HCT116 (cell line): ENCODE measurements at regions not wholly inside any gene's neighbourhood (a gene's known extent, or its start where the extent isn't known, plus 50 kb on each side); places are given as distances from the start of the nearest gene placed in this dataset.

Experiments
- ATAC-seq: fragments of 200-7000 bp; cut with Tn5 transposase; 2 replicates; pipeline ENCODE4 v1.9.1; 2020; ENCODE audit warnings: mild to moderate bottlenecking, moderate library complexity
- BruUV-seq: library from RNA; stranded (reverse); fragments of 400-500 nt; replicated peaks from 2 replicates; lab custom pipeline; 2021; lab: Mats Ljungman, UMichigan
- CTCF ChIA-PET: fragments of 300-600 bp; sonication (Branson Sonifier 250); formaldehyde crosslinking; loops from one replicate; lab custom pipeline; 2021; ENCODE audit warnings: antibody characterized with exemption; lab: Charles Lee
- POLR2A ChIA-PET: fragments of 300-600, 350-600 bp; sonication (Branson Sonifier 250); formaldehyde crosslinking; loops from one replicate; lab custom pipeline; 2021; ENCODE audit warnings: antibody characterized with exemption; lab: Charles Lee
- RAD21 ChIA-PET, 2 experiments: fragments of 300-600 bp; sonication (Branson Sonifier 250); formaldehyde crosslinking; loops; one replicate each; lab custom pipeline; 2023; ENCODE audit warnings: low total read pairs in 2 of 2; ENCODE audit not compliant: uncharacterized antibody in 2 of 2, unreplicated experiment in 2 of 2, low non-redundant PET in 1 of 2; lab: Charles Lee
- DNase-seq: peaks from one replicate; pipeline ENCODE4 v3.0.0-alpha.2; 2010; ENCODE audit warnings: low read depth, low spot score
- H2AFZ ChIP-seq: fragments of 200-600 bp; shearing (Covaris generic), sonication (generic); 2 replicates; pipeline ENCODE4 v1.6.1; 2017; ENCODE audit warnings: low read depth, mixed run types, mixed read lengths, antibody characterized with exemption, low read length; ENCODE audit not compliant: poor library complexity, severe bottlenecking
- H3K27ac ChIP-seq: 2 replicates; pipeline ENCODE4 v1.5.1; 2012; ENCODE audit warnings: low read depth, low read length
- H3K27me3 ChIP-seq: fragments of 200-600 bp; sonication (generic); 2 replicates; pipeline ENCODE4 v1.6.1; 2016; ENCODE audit warnings: mixed run types, low read length, mixed read lengths; ENCODE audit not compliant: insufficient read depth
- H3K36me3 ChIP-seq, 2 experiments: fragments of 200-500 bp in 1 of 2; fragments of 200-600 bp in 1 of 2; sonication (Bioruptor generic) in 1 of 2; sonication (generic) in 1 of 2; 2 replicates each; pipeline versions ENCODE4 v1.5.1 to v1.6.1; 2014 to 2016; ENCODE audit warnings: low read length in 2 of 2, inconsistent platforms in 1 of 2, mixed read lengths in 1 of 2, mixed run types in 1 of 2; ENCODE audit not compliant: insufficient read depth in 2 of 2, control insufficient read depth in 1 of 2
- H3K4me1 ChIP-seq, 2 experiments: fragments of 200-600 bp in 1 of 2; sonication (generic) in 1 of 2; 2 replicates each; pipeline versions ENCODE4 v1.5.1 to v1.6.1; 2012 to 2017; ENCODE audit warnings: low read length in 2 of 2, inconsistent platforms in 1 of 2, mild to moderate bottlenecking in 1 of 2, mixed read lengths in 1 of 2, mixed run types in 1 of 2, moderate library complexity in 1 of 2; ENCODE audit not compliant: insufficient read depth in 2 of 2, control insufficient read depth in 1 of 2
- H3K4me2 ChIP-seq: fragments of 200-600 bp; sonication (generic); 2 replicates; pipeline ENCODE4 v1.6.1; 2017; ENCODE audit warnings: mixed run types, low read length, mixed read lengths
- H3K4me3 ChIP-seq, 2 experiments: fragments of 200-600 bp in 1 of 2; sonication (generic) in 1 of 2; replicated peaks in 1 of 2; 2 replicates each; pipeline ENCODE4 v1.5.1; 2011 to 2016; ENCODE audit warnings: low read length in 2 of 2, control low read depth in 1 of 2, low read depth in 1 of 2, mild to moderate bottlenecking in 1 of 2, mixed read lengths in 1 of 2, mixed run types in 1 of 2
- H3K79me2 ChIP-seq: fragments of 200-600 bp; sonication (generic); 2 replicates; pipeline ENCODE4 v1.6.1; 2017; ENCODE audit warnings: mild to moderate bottlenecking, mixed run types, low read length, moderate library complexity, mixed read lengths; ENCODE audit not compliant: insufficient read depth
- H3K9ac ChIP-seq: fragments of 200-600 bp; sonication (generic); 2 replicates; pipeline ENCODE4 v1.6.1; 2016; ENCODE audit warnings: low read length, mixed read lengths
- H3K9me2 ChIP-seq: fragments of 200-600 bp; sonication (generic), shearing (Covaris generic); 2 replicates; pipeline ENCODE4 v1.6.1; 2017; ENCODE audit warnings: mixed run types, mild to moderate bottlenecking, moderate library complexity; ENCODE audit not compliant: insufficient read depth
- H3K9me3 ChIP-seq, 2 experiments: fragments of 200-500 bp in 1 of 2; fragments of 200-600 bp in 1 of 2; sonication (Bioruptor generic) in 1 of 2; sonication (generic) in 1 of 2; 2 replicates each; pipeline ENCODE4 v1.6.1; 2014 to 2017; ENCODE audit warnings: low read length in 2 of 2, mixed read lengths in 2 of 2, inconsistent platforms in 1 of 2, low read depth in 1 of 2, mild to moderate bottlenecking in 1 of 2, mixed run types in 1 of 2, moderate library complexity in 1 of 2; ENCODE audit not compliant: control insufficient read depth in 1 of 2, insufficient read depth in 1 of 2
- H4K20me1 ChIP-seq: fragments of 200-600 bp; sonication (generic), shearing (Covaris generic); 2 replicates; pipeline ENCODE4 v1.6.1; 2017; ENCODE audit warnings: mixed run types, mild to moderate bottlenecking, moderate library complexity; ENCODE audit not compliant: insufficient read depth
- EGR1 ChIP-seq: IDR thresholded peaks from 2 replicates; pipeline ENCODE4 v1.6.1; 2012; ENCODE audit warnings: low read depth
- ELF1 ChIP-seq: IDR thresholded peaks from 2 replicates; pipeline ENCODE4 v1.6.1; 2012; ENCODE audit warnings: low read depth, borderline replicate concordance
- EZH2phosphoT487 ChIP-seq: fragments of 200-600 bp; IDR thresholded peaks from 2 replicates; pipeline ENCODE4 v1.6.1; 2018; ENCODE audit warnings: antibody characterized with exemption, borderline replicate concordance
- FOSL1 ChIP-seq: IDR thresholded peaks from 2 replicates; pipeline ENCODE4 v1.6.1; 2012; ENCODE audit warnings: low read depth
- POLR2A ChIP-seq: IDR thresholded peaks from 2 replicates; pipeline ENCODE4 v1.7.0; 2011; ENCODE audit warnings: borderline replicate concordance; ENCODE audit not compliant: insufficient read depth, insufficient read length; ENCODE audit errors: extremely low read depth
- POLR2AphosphoS5 ChIP-seq: IDR thresholded peaks from 2 replicates; pipeline ENCODE4 v1.6.1; 2011; ENCODE audit warnings: mild to moderate bottlenecking, low read depth, low read length, moderate library complexity
- RAD21 ChIP-seq: IDR thresholded peaks from 2 replicates; pipeline ENCODE4 v1.6.1; 2012; ENCODE audit warnings: low read depth, mild to moderate bottlenecking
- SRF ChIP-seq: IDR thresholded peaks from 2 replicates; pipeline ENCODE4 v1.6.1; 2012; ENCODE audit warnings: low read depth
- TCF7L2 ChIP-seq: IDR thresholded peaks from 2 replicates; pipeline ENCODE4 v1.7.0; 2011; ENCODE audit warnings: borderline replicate concordance, inconsistent platforms; ENCODE audit not compliant: insufficient read depth, insufficient read length; ENCODE audit errors: extremely low read depth
- YY1 ChIP-seq: IDR thresholded peaks from 2 replicates; pipeline ENCODE4 v1.6.1; 2011; ENCODE audit warnings: low read length, low read depth, moderate library complexity, mild to moderate bottlenecking; ENCODE audit not compliant: insufficient replicate concordance; ENCODE audit errors: extremely low read depth
- ZFX ChIP-seq: fragments of 450-650 bp; IDR thresholded peaks from 2 replicates; pipeline ENCODE4 v1.6.1; 2017
- intact Hi-C: fragments of 100-400 bp; cut with micrococcal nuclease; formaldehyde crosslinking; loops from 2 replicates; pipeline ENCODE4 v1.10.0; 2022
- TF ChIP-seq, protein P1 (sequence below): IDR thresholded peaks from 2 replicates; pipeline ENCODE4 v1.6.1; 2011; ENCODE audit warnings: mild to moderate bottlenecking, low read length, moderate library complexity; ENCODE audit not compliant: insufficient replicate concordance; ENCODE audit errors: extremely low read depth
- TF ChIP-seq, protein P2 (sequence below): IDR thresholded peaks from 2 replicates; pipeline ENCODE4 v1.6.1; 2012
- TF ChIP-seq, protein P3 (sequence below): IDR thresholded peaks from 2 replicates; pipeline ENCODE4 v1.6.1; 2012

DNA sequence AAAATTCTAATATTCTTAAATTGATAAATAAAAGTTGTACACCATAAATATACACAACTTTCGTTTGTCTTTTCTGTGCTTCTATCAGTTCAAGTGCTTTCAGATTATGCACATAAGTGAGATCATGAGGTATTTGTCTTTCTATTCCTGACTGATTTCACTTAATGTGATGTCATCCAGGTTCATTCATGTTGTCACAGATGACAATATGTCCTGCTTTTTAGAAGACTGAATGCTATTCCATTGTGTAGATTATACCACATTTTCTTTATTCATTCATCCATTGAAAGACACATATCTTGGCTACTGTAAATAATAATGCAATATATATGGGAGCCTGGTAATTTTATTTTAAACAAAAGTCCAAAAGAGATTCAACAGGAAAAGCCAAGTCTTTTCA lies 190.1 kb upstream of the ERBB4 start (continued):
- no peak for TF ChIP-seq FOSL1
- no peak for TF ChIP-seq YY1

DNA sequence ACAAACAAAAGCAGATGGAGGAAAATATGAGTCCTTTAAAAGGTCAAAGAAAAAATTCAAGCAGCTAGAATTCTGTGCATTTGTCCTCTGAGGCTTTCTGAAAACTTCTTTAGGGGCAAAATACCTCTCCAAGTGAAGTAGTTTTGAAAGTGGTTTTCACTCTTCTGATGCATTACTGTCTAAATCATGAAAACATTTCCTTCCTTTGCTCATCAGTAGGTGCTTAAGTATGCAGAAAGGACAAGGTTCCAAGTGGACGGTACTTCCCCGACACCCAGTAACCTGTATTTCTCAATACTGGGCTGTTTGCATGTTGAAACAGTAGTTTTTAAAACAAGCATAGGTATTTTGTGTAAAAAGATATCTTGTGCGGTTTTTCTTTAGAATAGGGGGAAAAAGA lies 189.1 kb upstream of the ERBB4 start:
- CTCF ChIA-PET: no interaction called here
- no peak overlapping the region for H2AFZ ChIP-seq

DNA sequence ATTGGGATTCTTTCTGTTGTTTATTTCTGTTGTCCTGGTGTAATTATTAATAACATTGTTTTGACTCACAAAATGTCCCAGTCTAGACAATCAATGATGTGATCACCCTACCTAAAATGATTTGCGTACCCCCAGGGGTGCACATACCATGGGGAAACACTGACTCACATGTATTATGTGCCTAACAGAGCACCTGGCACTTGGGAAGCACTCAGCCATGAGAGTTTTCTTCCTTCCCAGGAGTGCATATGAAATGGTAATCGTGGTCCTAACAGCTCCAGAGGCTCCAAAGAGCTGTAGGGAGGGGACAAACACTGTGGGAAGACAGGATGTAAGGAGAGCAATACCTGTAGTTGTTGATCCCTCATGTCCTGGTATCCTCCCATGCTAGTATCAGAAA lies 187.8 kb upstream of the ERBB4 start:
- Histone ChIP-seq H3K9ac (no peak overlapping the region), H3K4me3 (no peak overlapping the region)
- DNase-seq: no peak
- no peak for ATAC-seq
- TF ChIP-seq ZFX (no peak), SRF (no peak), TCF7L2 (no peak), EGR1 (no peak), RAD21 (no peak), EZH2phosphoT487 (no peak), POLR2A (no peak), POLR2AphosphoS5 (no peak)
- TF ChIP-seq, protein P1, sequence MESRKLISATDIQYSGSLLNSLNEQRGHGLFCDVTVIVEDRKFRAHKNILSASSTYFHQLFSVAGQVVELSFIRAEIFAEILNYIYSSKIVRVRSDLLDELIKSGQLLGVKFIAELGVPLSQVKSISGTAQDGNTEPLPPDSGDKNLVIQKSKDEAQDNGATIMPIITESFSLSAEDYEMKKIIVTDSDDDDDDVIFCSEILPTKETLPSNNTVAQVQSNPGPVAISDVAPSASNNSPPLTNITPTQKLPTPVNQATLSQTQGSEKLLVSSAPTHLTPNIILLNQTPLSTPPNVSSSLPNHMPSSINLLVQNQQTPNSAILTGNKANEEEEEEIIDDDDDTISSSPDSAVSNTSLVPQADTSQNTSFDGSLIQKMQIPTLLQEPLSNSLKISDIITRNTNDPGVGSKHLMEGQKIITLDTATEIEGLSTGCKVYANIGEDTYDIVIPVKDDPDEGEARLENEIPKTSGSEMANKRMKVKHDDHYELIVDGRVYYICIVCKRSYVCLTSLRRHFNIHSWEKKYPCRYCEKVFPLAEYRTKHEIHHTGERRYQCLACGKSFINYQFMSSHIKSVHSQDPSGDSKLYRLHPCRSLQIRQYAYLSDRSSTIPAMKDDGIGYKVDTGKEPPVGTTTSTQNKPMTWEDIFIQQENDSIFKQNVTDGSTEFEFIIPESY: no peak
- TF ChIP-seq, protein P2, sequence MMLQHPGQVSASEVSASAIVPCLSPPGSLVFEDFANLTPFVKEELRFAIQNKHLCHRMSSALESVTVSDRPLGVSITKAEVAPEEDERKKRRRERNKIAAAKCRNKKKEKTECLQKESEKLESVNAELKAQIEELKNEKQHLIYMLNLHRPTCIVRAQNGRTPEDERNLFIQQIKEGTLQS: no peak
- TF ChIP-seq, protein P3, sequence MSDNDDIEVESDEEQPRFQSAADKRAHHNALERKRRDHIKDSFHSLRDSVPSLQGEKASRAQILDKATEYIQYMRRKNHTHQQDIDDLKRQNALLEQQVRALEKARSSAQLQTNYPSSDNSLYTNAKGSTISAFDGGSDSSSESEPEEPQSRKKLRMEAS: no peak
- TF ChIP-seq, all 23 proteins: peak for 0
- H3K4me1 ChIP-seq: peaks cover 0 to 9% of the 10 kb centered on the region in 2 experiments; a peak in 2 of 4 replicates
- no peaks in the 10 kb centered on the region for H3K36me3 ChIP-seq
- no peak overlapping the region for H3K4me2 ChIP-seq
- intact Hi-C loops: no loop called here
- H4K20me1 ChIP-seq: no peaks in the 10 kb centered on the region
- H3K79me2 ChIP-seq: no peaks in the 10 kb centered on the region
- ChIA-PET RAD21 (no interaction called here), POLR2A (no interaction called here), CTCF (no interaction called here)
- H3K9me3 ChIP-seq: no peaks in the 10 kb centered on the region
- H3K27me3 ChIP-seq: no peaks in the 10 kb centered on the region
- BruUV-seq: no TSS peak
- no peak overlapping the region for H3K27ac ChIP-seq
- H2AFZ ChIP-seq: no peak overlapping the region
- H3K9me2 ChIP-seq: no peaks in the 10 kb centered on the region

More for the DNA sequence above, 189.1 kb upstream of the ERBB4 start:
- Histone ChIP-seq H3K4me2 (no peak overlapping the region), H3K4me1 (peaks cover 0 to 9% of the 10 kb centered on the region in 2 experiments; a peak in 2 of 4 replicates), H3K36me3 (no peaks in the 10 kb centered on the region), H3K9me2 (no peaks in the 10 kb centered on the region), H3K27ac (no peak overlapping the region), H3K4me3 (no peak overlapping the region), H3K79me2 (no peaks in the 10 kb centered on the region), H3K9me3 (no peaks in the 10 kb centered on the region), H3K9ac (no peak overlapping the region), H3K27me3 (no peaks in the 10 kb centered on the region), H4K20me1 (no peaks in the 10 kb centered on the region)
- no peak for ATAC-seq
- TF ChIP-seq, protein P3: no peak
- TF ChIP-seq POLR2AphosphoS5: no peak
- no peak for TF ChIP-seq EZH2phosphoT487
- TF ChIP-seq ELF1: no peak
- ChIA-PET POLR2A (no interaction called here), RAD21 (no interaction called here)
- intact Hi-C loops: no loop called here
- no peak for DNase-seq
- no TSS peak for BruUV-seq
